Fibroblast of the conjunctiva (primary cell): ENCODE measurements at regions not wholly inside any gene's neighbourhood (a gene's known extent, or its start where the extent isn't known, plus 50 kb on each side); places are given as distances from the start of the nearest gene placed in this dataset.
"Not testable (repeated sequence)": the region's sequence is repeated elsewhere in the genome, so short reads cannot be mapped to it uniquely, and the experiment has no call there.

ENCODE experiments used
- DNase-seq: peaks from one replicate; pipeline ENCODE4 v3.0.0-alpha.2; 2010; ENCODE audit warnings: low read depth

DNA sequence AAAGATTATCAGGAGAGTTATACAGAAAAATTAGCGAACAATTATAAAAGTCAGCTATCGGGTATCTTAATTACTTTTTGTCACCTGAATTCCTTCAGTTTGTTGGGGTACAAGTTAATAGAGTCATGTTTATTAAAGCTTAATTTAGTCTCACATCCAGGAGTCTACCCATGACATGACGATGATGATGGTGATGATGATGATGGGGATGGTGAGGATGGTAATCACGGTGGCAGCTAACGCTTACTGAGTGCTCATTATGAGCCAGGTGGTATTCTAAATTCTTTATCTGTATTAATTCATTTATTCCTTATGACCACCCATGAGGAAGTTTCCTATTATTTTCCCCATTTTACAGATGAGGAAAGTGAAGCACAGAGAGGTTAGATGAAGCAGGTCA, 208.6 kb upstream of the KIF2A start:
- no peak for DNase-seq

- no peak for DNase-seq
Observed at GRCh38 chr5:62100201-62100600, 205.8 kb upstream of the KIF2A start.

DNA sequence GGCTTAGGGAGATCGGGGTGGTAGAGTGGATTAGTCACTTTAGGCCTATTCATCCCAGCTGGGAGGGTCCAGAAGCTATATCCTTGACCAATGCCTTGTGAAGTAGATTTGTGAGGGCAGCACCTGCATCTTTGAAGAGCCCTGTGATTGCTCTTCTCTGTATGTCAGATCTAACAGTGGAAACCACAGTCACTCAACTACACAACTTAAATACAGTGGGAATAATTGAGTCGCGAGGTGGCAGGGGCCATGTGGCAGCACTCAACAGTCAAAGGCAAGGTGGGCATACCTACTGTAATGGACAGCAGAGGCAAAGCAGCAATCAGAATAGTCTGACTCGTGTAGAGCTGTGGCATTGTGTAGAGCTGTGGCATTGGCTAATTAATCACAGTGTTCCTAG, 202.1 kb upstream of the KIF2A start:
- DNase-seq: not testable (repeated sequence)

- no peak for DNase-seq
Observed at GRCh38 chr5:62111428-62111827, 194.6 kb upstream of the KIF2A start.

GRCh38 chr5:62112689-62113228, 193.2 kb upstream of the KIF2A start:
- DNase-seq: no peak

GRCh38 chr5:62115014-62115413, 191.0 kb upstream of the KIF2A start:
- DNase-seq: no peak

DNA sequence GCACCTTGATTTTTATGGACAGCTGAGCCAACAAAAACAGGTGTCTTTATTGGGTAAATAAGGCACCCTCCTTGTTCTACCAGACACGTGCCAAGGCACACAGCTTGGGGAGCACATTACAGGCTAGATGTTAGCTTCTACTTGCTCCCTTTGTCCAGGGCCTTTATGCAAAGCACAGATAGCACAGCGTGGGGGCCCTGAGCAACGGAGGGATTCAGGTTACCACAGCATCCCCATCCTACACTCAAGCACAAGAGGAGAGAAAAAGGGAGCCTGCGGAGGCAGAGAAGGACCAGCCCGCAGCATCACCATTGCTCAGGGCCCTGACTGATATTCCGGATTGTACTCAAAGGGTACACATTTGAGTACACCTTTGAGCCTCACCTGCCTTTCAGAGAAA, 181.7 kb upstream of the KIF2A start:
- no peak for DNase-seq

- DNase-seq: no peak
Observed at GRCh38 chr5:62126090-62126489, 179.9 kb upstream of the KIF2A start.

GRCh38 chr5:62127098-62127736, 178.8 kb upstream of the KIF2A start:
- DNase-seq: no peak

- DNase-seq: no peak
Observed at GRCh38 chr5:62130107-62130506, 175.9 kb upstream of the KIF2A start.

DNA sequence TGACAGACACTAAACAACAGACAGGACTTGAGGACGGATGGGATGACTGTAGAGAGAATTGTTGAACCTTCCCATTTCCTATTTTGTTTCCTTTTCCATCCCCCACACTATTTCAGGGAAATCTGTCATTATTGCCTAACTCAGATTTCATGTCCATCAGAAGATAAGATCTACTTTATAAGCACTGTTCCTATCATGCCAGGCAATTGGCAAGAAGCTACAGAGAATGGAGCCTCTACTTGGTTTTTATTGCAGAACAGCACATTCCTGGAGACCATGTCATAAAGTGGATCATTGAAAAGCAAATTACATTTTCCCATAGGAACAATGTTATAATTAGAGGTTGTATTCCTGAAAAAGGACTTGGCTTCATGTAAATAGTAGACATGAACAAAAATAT, 173.7 kb upstream of the KIF2A start:
- DNase-seq: no peak

GRCh38 chr5:62133426-62133825, 172.6 kb upstream of the KIF2A start:
- no peak for DNase-seq

DNA sequence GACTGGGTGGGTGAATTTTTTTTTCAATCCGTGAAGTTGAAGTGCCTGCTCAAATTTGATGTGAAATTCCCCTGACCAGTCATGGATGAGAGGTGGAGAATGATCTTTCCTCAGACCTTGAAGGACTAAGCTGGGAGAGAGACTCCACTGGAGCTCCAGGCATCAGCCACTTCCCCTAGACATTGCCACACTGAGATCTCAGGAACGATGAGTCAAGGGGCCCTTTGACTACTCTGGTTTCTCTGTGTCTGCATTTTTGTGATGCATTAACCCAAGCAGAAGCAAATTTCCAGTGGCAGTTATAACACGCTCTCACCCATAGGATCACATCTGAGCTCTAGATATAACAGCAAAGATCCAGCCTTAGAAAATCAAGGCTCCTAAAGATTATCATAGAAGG, 171.2 kb upstream of the KIF2A start:
- no peak for DNase-seq

GRCh38 chr5:62137628-62138027, 168.4 kb upstream of the KIF2A start:
- DNase-seq: no peak

DNA sequence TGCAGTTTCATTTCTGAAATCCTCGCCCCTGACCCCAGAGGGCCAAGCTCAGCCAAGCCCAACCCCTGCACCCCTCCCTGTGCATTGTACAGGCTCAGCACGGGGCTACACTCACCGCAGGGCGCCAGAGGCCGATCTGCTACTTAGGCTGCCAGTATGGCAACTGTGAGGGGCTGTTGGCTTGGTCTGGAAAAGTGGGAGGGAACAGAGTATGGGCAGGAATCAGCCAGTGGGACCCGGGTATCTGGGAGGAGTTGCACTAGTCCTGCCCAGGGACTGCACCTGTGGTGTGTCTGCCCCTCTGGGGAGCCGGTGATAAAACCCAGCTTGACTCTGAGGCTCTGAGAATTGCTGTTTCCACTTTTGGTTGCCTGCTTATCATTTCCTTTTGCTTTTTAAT, 167.4 kb upstream of the KIF2A start:
- DNase-seq: no peak

DNA sequence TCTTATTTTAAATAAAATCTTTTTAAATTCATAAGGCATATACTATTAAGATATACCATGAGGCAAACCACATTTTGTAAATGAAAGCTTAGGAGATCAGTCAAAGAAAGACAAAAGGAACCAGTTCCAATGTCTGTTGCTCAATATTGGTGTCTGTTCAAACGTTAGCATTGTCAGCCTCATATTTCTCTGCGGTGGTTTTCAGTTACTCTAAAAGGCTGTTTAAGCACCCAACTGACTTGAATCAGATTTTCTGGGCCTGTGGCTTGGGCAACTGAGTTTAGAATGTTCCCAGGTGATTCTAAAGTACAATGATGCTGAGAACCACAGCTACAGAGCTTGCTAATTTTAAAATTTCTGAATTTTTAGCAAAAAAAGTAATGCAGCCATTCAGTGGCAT, 166.3 kb upstream of the KIF2A start:
- DNase-seq: no peak

- no peak for DNase-seq
Observed at GRCh38 chr5:62142351-62142750, 163.7 kb upstream of the KIF2A start.

DNA sequence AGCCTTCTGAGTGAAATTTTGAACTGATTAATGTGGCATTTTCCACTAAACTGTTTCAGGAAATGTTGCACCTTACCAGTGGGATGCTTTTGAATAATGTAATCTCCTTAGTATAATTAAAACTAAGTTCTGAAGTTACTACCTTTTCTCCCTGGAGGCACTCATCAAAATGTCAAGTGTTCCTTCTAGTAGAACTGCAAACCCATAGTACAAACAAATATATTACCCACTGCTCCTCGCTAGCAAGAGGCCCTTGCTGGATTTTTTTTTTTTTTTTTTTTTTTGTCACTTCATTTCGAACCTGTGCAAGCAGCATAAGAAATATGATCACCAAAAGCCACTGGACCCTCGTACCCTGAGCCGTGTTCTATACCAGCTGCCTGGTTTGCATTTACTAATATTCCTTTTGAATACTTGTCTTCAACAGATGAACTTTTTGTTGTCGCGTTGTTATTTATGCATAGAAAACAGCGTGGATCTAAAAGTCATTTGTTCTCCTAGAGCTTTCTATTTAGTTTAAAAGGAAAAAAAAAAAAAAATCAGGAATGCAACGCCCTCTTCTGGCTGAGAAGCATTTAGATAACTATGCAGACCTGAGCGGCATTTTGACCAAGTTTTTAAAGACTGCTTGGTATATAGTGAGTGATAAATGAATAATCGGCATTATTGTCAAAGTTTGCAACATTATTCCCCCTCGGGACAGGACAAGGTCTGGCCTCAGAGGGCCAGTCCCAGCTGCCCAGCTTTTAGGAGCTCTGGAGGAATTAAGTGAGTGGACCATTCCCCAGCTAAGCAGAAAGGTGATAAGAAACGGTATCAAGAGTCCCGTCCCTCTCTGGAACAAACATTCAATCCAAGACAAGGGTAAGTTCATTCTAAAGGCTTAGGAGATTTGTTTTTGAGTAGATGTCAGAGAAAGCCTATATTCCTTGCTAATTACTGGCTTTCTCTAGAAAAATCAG, 162.5 kb upstream of the KIF2A start:
- peak; percentile 8 for DNase-seq

DNA sequence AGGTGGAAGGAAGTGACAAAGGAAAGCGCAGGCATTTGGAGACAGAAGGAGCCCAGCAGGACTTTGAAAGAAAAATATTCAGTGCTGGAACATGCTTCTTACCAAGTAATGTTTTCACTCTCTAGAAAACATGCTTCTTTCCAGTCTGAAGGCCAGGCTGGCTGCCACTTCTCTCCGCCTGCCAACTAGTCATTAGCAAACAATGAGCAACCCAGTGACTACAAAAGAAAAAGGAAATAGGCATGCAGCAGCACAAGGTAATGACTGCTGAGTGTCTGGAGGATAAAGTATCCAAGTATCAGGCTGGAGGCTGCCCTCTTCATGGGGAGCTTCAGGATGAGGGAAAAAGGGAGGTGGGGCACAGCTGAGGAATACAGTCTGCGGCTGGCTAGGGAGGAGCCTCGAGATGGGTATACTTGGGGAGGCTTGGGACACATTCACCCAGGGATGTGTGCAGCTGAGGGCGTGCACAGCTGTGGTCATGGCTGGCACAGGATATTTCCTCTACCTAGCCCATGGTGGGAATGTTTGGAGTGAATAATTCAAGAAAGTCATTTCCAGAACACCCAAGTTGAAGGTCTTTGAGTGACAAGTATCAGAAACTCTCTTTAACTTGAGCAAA, 161.5 kb upstream of the KIF2A start:
- no peak for DNase-seq

DNA sequence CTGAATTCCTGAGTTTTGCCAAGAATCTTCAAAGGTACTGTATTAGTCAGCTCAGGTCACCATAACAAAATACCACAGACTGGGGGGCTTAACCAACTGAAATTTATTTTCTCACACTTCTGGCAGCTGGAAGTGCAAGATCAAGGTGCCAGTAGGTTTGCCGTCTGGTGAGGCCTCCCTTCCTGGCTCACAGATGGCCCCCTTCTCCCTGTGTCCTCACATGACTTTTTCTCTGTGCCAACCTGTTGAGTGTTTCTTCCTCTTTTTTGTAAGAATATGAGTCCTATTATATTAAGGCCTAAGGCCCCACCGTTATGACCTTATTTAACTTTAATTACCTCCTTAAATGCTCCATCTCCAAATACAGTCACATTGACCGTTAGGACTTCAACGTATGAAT, 156.1 kb upstream of the KIF2A start:
- no peak for DNase-seq

GRCh38 chr5:62152394-62153087, 153.5 kb upstream of the KIF2A start:
- no peak for DNase-seq

DNA sequence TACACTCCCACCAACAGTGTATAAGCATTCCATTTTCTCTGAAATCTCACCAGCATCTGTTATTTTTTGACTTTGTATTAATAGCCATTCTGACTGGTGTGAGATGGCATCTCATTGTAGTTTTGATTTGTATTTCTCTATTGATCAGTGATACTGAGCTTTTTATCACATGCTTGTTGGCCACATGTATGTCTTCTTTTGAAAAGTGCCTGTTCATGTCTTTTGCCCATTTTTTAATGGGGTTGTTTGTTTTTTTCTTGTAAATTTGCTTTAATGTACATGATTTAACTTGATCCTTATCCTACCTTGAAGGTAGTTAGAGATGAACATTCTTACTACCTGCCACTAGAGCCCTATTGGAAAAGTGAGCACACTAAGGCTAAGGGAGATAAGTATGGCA, 151.2 kb upstream of the KIF2A start:
- DNase-seq: no peak
